ENCODE measurements at regions not wholly inside any gene's neighbourhood (a gene's known extent, or its start where the extent isn't known, plus 50 kb on each side); places are given as distances from the start of the nearest gene placed in this dataset.

GRCh38 chr11:19658344-19658743 is 54.3 kb upstream of the NAV2 start:
- DNase-seq (ENCODE audit: low spot score): no peak
- H3K4me3 ChIP-seq (ENCODE audit: low read depth, low read length, poor library complexity, severe bottlenecking): no peak overlapping the region
- no peaks in the 10 kb centered on the region for H3K4me1 ChIP-seq (ENCODE audit: insufficient read depth, low read length, poor library complexity, severe bottlenecking)
- intact Hi-C loops (cut with micrococcal nuclease; ENCODE audit: unreplicated experiment): no loop called here
- no peak overlapping the region for H3K27ac ChIP-seq (ENCODE audit: low read depth, low read length, poor library complexity, severe bottlenecking)
- no TSS peak for BruUV-seq (replicated peaks)
- H3K27me3 ChIP-seq (replicated peaks; ENCODE audit: insufficient read depth, low read depth, low read length, poor library complexity): no peaks in the 10 kb centered on the region
- ChIA-PET CTCF (no interaction called here), POLR2A (ENCODE audit: low non-redundant PET) (interaction anchor here (0.6 kb wide), 1 partner anchor 20 kb away, joined by 3 read pairs; no protein-coding TSS in a partner anchor)
- TF ChIP-seq, protein P1, sequence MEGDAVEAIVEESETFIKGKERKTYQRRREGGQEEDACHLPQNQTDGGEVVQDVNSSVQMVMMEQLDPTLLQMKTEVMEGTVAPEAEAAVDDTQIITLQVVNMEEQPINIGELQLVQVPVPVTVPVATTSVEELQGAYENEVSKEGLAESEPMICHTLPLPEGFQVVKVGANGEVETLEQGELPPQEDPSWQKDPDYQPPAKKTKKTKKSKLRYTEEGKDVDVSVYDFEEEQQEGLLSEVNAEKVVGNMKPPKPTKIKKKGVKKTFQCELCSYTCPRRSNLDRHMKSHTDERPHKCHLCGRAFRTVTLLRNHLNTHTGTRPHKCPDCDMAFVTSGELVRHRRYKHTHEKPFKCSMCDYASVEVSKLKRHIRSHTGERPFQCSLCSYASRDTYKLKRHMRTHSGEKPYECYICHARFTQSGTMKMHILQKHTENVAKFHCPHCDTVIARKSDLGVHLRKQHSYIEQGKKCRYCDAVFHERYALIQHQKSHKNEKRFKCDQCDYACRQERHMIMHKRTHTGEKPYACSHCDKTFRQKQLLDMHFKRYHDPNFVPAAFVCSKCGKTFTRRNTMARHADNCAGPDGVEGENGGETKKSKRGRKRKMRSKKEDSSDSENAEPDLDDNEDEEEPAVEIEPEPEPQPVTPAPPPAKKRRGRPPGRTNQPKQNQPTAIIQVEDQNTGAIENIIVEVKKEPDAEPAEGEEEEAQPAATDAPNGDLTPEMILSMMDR (conservative IDR thresholded peaks at IDR 0.05; ENCODE audit: low read depth, low read length): no peak
- TF ChIP-seq EZH2 (IDR thresholded peaks at IDR 0.05; ENCODE audit: borderline replicate concordance, low read depth, low read length, poor library complexity, severe bottlenecking): no peak
- no peaks in the 10 kb centered on the region for H3K36me3 ChIP-seq (ENCODE audit: insufficient read depth, low read length, poor library complexity, severe bottlenecking)
- no peaks in the 10 kb centered on the region for H3K9me3 ChIP-seq (ENCODE audit: low read depth, low read length, poor library complexity, severe bottlenecking)

- BruUV-seq (replicated peaks): no TSS peak
- ChIA-PET CTCF (no interaction called here), POLR2A (ENCODE audit: low non-redundant PET) (no interaction called here)
- intact Hi-C loops (cut with micrococcal nuclease; ENCODE audit: unreplicated experiment): no loop called here
- TF ChIP-seq, protein P1 (conservative IDR thresholded peaks at IDR 0.05; ENCODE audit: low read depth, low read length): no peak
- no peak for TF ChIP-seq EZH2 (IDR thresholded peaks at IDR 0.05; ENCODE audit: borderline replicate concordance, low read depth, low read length, poor library complexity, severe bottlenecking)
- H3K27me3 ChIP-seq (replicated peaks; ENCODE audit: insufficient read depth, low read depth, low read length, poor library complexity): no peaks in the 10 kb centered on the region
- H3K4me1 ChIP-seq (ENCODE audit: insufficient read depth, low read length, poor library complexity, severe bottlenecking): no peaks in the 10 kb centered on the region
- H3K27ac ChIP-seq (ENCODE audit: low read depth, low read length, poor library complexity, severe bottlenecking): no peak overlapping the region
- no peaks in the 10 kb centered on the region for H3K36me3 ChIP-seq (ENCODE audit: insufficient read depth, low read length, poor library complexity, severe bottlenecking)
- no peak overlapping the region for H3K4me3 ChIP-seq (ENCODE audit: low read depth, low read length, poor library complexity, severe bottlenecking)
- no peak for DNase-seq (ENCODE audit: low spot score)
- H3K9me3 ChIP-seq (ENCODE audit: low read depth, low read length, poor library complexity, severe bottlenecking): no peaks in the 10 kb centered on the region
Observed at GRCh38 chr11:19656140-19656541, 56.5 kb upstream of the NAV2 start.

DNA sequence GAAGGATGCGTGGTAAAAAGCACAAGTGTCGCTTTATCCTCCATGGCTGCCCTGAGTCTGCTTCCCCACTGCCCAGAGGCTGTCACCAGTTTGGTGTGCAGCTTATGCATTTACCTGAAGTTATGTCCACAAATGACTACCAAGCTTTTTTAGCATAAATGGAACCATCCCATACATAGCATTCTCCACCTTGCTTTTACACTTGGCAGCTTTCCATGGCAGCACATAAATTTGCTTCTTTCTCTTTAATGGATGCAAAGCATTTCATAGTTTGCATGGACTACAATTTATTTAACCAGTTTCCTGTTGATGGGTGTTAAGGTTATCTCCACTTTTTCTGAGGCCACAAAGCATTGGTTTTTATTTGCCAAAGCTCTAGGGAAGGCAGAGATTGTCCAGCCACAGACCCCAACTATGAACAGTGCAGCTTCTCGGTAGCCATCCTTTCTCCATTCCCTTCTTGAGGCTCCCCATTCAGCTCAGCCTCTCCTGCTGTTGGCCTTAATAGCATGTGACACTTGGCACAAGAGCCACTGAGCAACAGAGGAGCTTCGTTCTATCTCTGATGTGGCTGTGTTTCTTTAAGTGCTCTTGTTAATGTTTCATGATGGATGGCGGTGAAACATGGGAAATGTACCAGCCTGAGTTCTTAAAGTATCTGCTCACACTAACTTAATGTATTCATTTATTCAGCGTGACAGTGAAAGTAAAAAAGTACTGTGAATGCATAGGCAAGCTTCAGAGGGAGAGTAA is 59.8 kb upstream of the NAV2 start:
- ChIA-PET POLR2A (ENCODE audit: low non-redundant PET) (no interaction called here), CTCF (interaction anchor here (0.6 kb wide), 1 partner anchor 1584 kb away, joined by 4 read pairs; no protein-coding TSS in a partner anchor)
- BruUV-seq (replicated peaks): no TSS peak

DNA sequence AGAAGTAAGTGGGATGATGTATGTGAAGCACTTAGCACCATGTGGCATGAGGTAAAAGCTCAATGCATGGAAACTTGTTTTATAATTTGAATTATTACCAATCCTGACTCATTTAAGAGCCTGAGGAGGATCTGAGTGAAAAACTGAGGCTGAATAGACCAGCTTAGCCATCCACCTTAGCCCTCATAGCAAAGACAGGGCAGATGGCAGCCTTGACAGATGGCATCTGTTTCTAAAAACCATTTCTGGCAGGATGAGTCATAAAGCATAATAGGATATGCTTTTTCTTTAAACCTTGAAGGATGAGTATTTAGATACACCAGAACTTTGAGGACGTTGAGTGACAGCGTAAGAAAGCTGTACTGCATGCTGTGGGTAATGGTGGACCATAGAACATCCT is 61.0 kb upstream of the NAV2 start:
- BruUV-seq (replicated peaks): no TSS peak
- DNase-seq (ENCODE audit: low spot score): no peak
- intact Hi-C loops (cut with micrococcal nuclease; ENCODE audit: unreplicated experiment): no loop called here
- no peaks in the 10 kb centered on the region for H3K36me3 ChIP-seq (ENCODE audit: insufficient read depth, low read length, poor library complexity, severe bottlenecking)
- no peaks in the 10 kb centered on the region for H3K9me3 ChIP-seq (ENCODE audit: low read depth, low read length, poor library complexity, severe bottlenecking)
- H3K4me1 ChIP-seq (ENCODE audit: insufficient read depth, low read length, poor library complexity, severe bottlenecking): no peaks in the 10 kb centered on the region
- no peaks in the 10 kb centered on the region for H3K27me3 ChIP-seq (replicated peaks; ENCODE audit: insufficient read depth, low read depth, low read length, poor library complexity)
- TF ChIP-seq EZH2 (IDR thresholded peaks at IDR 0.05; ENCODE audit: borderline replicate concordance, low read depth, low read length, poor library complexity, severe bottlenecking): no peak
- TF ChIP-seq, protein P1 (conservative IDR thresholded peaks at IDR 0.05; ENCODE audit: low read depth, low read length): no peak
- CTCF ChIA-PET: no interaction called here
- H3K4me3 ChIP-seq (ENCODE audit: low read depth, low read length, poor library complexity, severe bottlenecking): no peak overlapping the region
- no peak overlapping the region for H3K27ac ChIP-seq (ENCODE audit: low read depth, low read length, poor library complexity, severe bottlenecking)
- POLR2A ChIA-PET (ENCODE audit: low non-redundant PET): interaction anchor here (0.5 kb wide), 1 partner anchor 86 kb away, joined by 3 read pairs; no protein-coding TSS in a partner anchor

More for the DNA sequence above, 59.8 kb upstream of the NAV2 start:
- no peak overlapping the region for H3K4me3 ChIP-seq (ENCODE audit: low read depth, low read length, poor library complexity, severe bottlenecking)
- H3K4me1 ChIP-seq (ENCODE audit: insufficient read depth, low read length, poor library complexity, severe bottlenecking): no peaks in the 10 kb centered on the region
- H3K36me3 ChIP-seq (ENCODE audit: insufficient read depth, low read length, poor library complexity, severe bottlenecking): no peaks in the 10 kb centered on the region
- H3K9me3 ChIP-seq (ENCODE audit: low read depth, low read length, poor library complexity, severe bottlenecking): no peaks in the 10 kb centered on the region
- no peak for DNase-seq (ENCODE audit: low spot score)
- no peak for TF ChIP-seq EZH2 (IDR thresholded peaks at IDR 0.05; ENCODE audit: borderline replicate concordance, low read depth, low read length, poor library complexity, severe bottlenecking)
- intact Hi-C loops (cut with micrococcal nuclease; ENCODE audit: unreplicated experiment): no loop called here
- H3K27me3 ChIP-seq (replicated peaks; ENCODE audit: insufficient read depth, low read depth, low read length, poor library complexity): no peaks in the 10 kb centered on the region
- H3K27ac ChIP-seq (ENCODE audit: low read depth, low read length, poor library complexity, severe bottlenecking): no peak overlapping the region

Measured in A673 (cell line).